OCI-LY7 (cell line): ENCODE measurements at regions not wholly inside any gene's neighbourhood (a gene's known extent, or its start where the extent isn't known, plus 50 kb on each side); places are given as distances from the start of the nearest gene placed in this dataset.

Experiments used
- CTCF ChIP-seq: fragments of 200-600 bp; sonication (generic); conservative IDR thresholded peaks from 2 replicates; pipeline ENCODE4 v1.5.1; 2014; ENCODE audit warnings: mild to moderate bottlenecking, antibody characterized with exemption, low read length, moderate library complexity, mixed read lengths
- EZH2phosphoT487 ChIP-seq: fragments of 200-600 bp; sonication (generic); IDR thresholded peaks from 2 replicates; pipeline ENCODE4 v1.6.1; 2018; ENCODE audit warnings: low read depth, borderline replicate concordance, mild to moderate bottlenecking, mixed run types, antibody characterized with exemption, low read length, moderate library complexity, mixed read lengths

- TF ChIP-seq CTCF (no peak), EZH2phosphoT487 (no peak)
Observed at GRCh38 chr2:16073921-16074425, 133.6 kb downstream of the MYCN start.
